ENCODE measurements at regions not wholly inside any gene's neighbourhood (a gene's known extent, or its start where the extent isn't known, plus 50 kb on each side); places are given as distances from the start of the nearest gene placed in this dataset.

DNA sequence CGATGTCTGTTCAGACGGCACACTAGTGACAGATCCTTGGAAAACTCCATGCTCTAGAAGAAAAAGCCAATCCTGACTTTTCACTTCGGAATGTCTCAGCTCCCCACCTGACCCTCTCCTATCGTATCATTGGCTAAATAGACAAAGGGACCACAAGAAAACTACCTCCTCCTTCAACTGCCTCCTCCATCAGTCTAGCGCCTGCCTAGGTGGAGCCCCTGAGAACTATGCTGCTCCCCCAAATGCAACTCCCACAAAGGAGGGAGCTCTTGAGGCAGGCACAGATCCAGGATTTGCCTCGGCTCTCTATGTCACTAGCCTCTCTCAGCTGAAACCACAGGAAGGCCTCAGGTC is 148.4 kb downstream of the TOMM20 start:
- H3K4me3 Mint-ChIP-seq = no peak overlapping the region
- no peak for DNase-seq (ENCODE audit: low spot score in 2 of 2, unreplicated experiment in 2 of 2)
- H3K27me3 Mint-ChIP-seq (ENCODE audit: low read depth) = no peaks in the 10 kb centered on the region
- peak overlapping the region; percentile 63 for H3K27ac Mint-ChIP-seq
- TF ChIP-seq, protein P1, sequence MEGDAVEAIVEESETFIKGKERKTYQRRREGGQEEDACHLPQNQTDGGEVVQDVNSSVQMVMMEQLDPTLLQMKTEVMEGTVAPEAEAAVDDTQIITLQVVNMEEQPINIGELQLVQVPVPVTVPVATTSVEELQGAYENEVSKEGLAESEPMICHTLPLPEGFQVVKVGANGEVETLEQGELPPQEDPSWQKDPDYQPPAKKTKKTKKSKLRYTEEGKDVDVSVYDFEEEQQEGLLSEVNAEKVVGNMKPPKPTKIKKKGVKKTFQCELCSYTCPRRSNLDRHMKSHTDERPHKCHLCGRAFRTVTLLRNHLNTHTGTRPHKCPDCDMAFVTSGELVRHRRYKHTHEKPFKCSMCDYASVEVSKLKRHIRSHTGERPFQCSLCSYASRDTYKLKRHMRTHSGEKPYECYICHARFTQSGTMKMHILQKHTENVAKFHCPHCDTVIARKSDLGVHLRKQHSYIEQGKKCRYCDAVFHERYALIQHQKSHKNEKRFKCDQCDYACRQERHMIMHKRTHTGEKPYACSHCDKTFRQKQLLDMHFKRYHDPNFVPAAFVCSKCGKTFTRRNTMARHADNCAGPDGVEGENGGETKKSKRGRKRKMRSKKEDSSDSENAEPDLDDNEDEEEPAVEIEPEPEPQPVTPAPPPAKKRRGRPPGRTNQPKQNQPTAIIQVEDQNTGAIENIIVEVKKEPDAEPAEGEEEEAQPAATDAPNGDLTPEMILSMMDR (IDR thresholded peaks at IDR 0.05; ENCODE audit: unreplicated experiment) = no peak
- H3K9me3 Mint-ChIP-seq = no peaks in the 10 kb centered on the region
- no peaks in the 10 kb centered on the region for H3K36me3 Mint-ChIP-seq
- H3K4me1 Mint-ChIP-seq = peaks cover 42% of the 10 kb centered on the region

DNA sequence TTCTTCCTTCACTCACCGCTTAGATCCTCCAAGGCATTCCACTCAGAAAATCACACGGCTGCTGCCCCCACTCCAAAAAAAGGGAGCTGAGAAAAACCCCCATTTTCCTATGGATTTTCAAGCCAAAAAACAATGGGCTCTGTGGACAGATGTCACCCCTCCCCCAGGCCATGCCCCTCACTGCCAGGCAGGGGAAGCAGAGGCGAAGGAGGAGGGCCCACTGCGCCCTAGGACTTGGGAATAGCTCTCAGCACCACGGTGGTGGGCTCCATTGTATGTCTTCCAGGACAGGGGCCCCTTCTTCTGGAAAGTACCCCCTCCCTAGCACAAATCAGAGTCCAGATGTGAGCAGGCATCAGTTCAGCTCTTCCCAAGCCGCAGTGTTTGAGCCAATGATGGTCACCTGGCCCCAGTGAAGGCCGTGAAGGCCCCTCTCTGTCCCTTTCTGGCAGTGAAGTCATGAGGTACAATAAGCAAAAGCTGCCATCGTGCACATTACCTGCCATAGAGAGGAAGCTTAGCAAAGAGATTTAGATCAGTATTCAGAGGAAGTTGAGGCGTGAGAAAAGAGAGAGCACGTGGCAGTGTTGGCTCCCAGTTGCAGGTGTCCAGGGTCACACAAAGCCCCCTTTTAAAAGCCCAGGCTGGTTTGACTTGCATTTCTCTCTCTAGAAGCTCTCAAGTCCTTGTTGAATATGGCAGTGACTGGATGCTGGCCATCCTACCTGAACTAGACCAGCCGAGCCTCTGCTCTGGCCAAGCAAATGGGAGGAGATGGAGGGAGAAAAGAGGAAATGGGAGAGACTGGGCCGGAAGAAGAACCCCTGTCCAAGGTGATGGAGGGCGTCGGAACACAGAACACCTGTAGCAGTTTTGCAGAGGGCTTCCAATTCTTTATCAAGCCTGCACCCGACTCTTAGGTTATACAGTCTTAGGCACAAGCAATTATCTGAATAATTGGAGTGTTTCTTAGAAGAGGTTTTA is 149.0 kb downstream of the TOMM20 start:
- Mint-ChIP-seq H3K27ac (peak overlapping the region; percentile 71), H3K9me3 (no peaks in the 10 kb centered on the region), H3K36me3 (no peaks in the 10 kb centered on the region), H3K27me3 (ENCODE audit: low read depth) (no peaks in the 10 kb centered on the region), H3K4me1 (peaks cover 47% of the 10 kb centered on the region), H3K4me3 (no peak overlapping the region)
- no peak for DNase-seq (ENCODE audit: low spot score in 2 of 2, unreplicated experiment in 2 of 2)
- TF ChIP-seq, protein P1 (IDR thresholded peaks at IDR 0.05; ENCODE audit: unreplicated experiment) = no peak

DNA sequence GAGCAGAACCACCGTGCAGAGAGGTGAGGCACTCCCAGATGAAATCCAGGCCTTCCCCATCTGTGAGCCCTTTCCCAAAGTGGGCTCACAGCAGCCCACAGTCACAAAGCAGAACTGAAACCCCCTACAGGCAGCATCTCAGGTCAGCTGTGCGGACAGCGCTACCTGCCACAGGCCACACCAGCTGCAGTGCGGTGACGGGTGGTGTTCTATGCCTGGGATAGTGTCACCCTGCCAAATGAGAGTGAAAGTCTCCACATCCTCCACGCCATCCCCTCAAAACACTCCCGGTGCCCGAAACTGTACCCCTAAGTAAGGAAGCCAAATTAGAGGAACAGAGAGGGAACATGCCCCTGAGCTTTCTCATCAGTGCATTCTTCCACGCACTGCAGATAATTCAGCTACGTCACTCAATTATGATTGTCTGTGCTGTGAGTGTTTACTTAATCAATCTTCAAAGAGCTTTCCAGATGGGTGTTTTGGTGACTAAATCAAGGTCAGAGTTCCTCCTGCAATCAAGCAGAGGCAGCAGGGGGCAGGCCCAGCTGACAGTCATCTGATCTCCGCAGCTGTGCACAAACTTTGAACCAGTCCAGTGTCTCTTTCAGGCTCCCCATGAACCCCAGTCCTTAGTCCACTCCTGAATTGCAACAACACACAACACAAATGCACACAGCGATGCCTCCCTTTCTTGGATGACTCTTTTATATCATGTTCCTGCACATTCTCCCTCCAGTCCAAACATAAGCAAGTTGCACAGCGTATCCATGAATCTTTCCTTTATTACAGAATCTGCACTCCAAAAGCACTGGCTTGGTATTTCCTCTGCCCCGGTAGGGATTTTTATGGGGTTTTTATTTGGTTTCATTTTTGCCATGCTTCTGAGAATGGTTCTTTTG is 150.0 kb downstream of the TOMM20 start:
- Mint-ChIP-seq H3K4me3 (no peak overlapping the region), H3K4me1 (peaks cover 45% of the 10 kb centered on the region), H3K36me3 (no peaks in the 10 kb centered on the region), H3K27ac (peak overlapping the region; percentile 76), H3K9me3 (no peaks in the 10 kb centered on the region), H3K27me3 (ENCODE audit: low read depth) (no peaks in the 10 kb centered on the region)
- DNase-seq (ENCODE audit: low spot score in 2 of 2, unreplicated experiment in 2 of 2) = no peak
- TF ChIP-seq, protein P1 (IDR thresholded peaks at IDR 0.05; ENCODE audit: unreplicated experiment) = no peak

DNA sequence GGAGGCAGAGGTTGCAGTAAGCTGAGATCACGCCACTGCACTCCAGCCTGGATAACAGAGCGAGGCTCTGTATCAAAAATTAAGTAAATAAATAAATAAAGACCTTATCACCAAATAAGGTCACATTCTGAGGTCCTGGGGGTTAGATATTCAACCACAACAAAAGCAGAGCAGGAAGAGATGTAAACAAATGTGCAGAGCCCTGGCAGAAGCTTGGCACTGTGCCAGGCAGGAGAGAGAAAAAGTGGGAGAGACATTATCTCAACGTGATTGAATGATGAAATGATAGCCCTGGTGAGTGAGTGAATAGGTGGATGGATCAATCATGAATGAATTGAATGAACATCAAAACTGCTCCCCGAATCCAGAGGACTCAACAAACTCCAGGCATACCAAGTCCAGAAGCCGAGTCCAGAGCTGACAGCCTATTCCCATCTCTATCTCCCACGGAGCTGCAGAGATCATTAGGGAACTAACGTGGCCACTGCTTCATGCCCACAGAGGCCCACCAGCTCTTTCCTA is 150.7 kb downstream of the TOMM20 start:
- Mint-ChIP-seq H3K27me3 (ENCODE audit: low read depth) (no peaks in the 10 kb centered on the region), H3K4me3 (no peak overlapping the region), H3K4me1 (peaks cover 45% of the 10 kb centered on the region), H3K9me3 (no peaks in the 10 kb centered on the region), H3K36me3 (no peaks in the 10 kb centered on the region), H3K27ac (peak overlapping the region; percentile 76)
- TF ChIP-seq, protein P1 (IDR thresholded peaks at IDR 0.05; ENCODE audit: unreplicated experiment) = no peak
- no peak for DNase-seq (ENCODE audit: low spot score in 2 of 2, unreplicated experiment in 2 of 2)

DNA sequence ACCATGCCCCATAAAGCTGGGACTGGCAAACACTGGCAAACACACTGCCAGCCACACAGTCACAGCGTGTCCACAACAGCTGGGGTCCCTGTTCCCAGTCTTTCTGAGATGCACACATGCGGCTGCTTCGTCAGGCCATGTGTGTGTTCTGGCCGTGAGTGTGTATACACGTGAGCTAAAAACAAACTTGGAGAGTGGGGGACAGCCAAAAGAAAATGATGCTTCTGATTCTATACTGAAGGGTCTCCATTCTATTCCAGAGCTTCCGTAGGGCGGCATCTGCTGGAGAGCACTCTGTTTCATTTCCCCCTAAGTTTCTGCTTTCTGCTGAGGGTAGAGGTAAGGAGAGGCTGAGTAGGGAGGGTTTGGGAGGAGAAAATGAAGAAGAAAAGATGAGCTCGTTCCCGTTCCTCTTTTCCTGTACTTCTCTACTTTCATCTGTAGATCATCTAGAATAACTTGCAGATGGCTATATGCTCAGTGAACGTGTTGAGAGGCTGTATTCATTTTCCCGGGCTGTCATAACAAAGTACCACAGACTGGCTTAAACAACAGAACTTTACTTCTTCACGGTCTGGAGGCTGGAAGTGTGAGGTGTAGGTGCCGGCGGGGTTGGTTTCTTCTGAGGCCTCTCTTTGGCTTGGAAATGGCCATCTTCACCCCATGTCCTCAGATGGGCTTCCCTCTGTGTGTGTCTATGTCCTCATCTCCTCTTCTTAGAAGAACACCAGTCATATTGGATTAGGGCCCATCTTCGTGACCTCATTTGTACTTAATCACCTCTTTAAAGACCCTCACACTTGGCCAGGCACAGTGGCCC is 151.6 kb downstream of the TOMM20 start:
- DNase-seq (ENCODE audit: low spot score in 2 of 2, unreplicated experiment in 2 of 2) = no peak
- TF ChIP-seq, protein P1 (IDR thresholded peaks at IDR 0.05; ENCODE audit: unreplicated experiment) = no peak
- peak overlapping the region; percentile 26 for H3K27ac Mint-ChIP-seq
- H3K4me1 Mint-ChIP-seq = peaks cover 49% of the 10 kb centered on the region
- no peaks in the 10 kb centered on the region for H3K36me3 Mint-ChIP-seq
- no peaks in the 10 kb centered on the region for H3K9me3 Mint-ChIP-seq
- H3K27me3 Mint-ChIP-seq (ENCODE audit: low read depth) = no peaks in the 10 kb centered on the region
- H3K4me3 Mint-ChIP-seq = no peak overlapping the region
